ENCODE measurements at regions not wholly inside any gene's neighbourhood (a gene's known extent, or its start where the extent isn't known, plus 50 kb on each side); places are given as distances from the start of the nearest gene placed in this dataset.

DNA sequence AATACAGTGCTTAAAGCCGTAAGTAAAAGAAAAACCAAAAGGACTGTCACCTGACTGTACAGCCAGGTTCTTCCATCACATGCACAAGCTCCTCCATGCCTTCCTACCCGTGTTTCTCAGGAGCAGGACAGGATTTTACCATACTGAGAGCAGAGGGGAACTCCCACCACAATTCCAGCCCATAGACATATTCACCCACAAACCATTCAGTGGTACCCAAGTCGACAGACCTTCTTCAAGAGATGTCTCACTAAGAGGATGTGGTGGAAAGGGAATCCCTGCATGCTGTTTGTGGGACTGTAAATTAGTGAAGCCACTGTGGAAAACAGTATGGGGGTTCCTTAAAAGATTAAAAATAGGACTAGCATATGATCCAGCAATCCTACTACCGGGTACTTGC is 66.9 kb upstream of the DOCK9 start:
- Histone ChIP-seq H3K36me3 (no peaks in the 10 kb centered on the region), H3K27ac (no peak overlapping the region), H3K27me3 (no peaks in the 10 kb centered on the region), H3K4me3 (no peak overlapping the region), H3K4me1 (peaks cover 0 to 52% (median 15%) of the 10 kb centered on the region in 4 donors), H3K9me3 (no peaks in the 10 kb centered on the region)
- no peak for DNase-seq (ENCODE audit: low spot score in 2 of 2)
- 67 to 77% methylated on average over 4 of the region's 4 CpGs for WGBS, 2 donors
- TF ChIP-seq POLR2A (IDR thresholded peaks at IDR 0.05): no peak
- no peak for TF ChIP-seq EP300 (IDR thresholded peaks at IDR 0.05)
- TF ChIP-seq, protein P1, sequence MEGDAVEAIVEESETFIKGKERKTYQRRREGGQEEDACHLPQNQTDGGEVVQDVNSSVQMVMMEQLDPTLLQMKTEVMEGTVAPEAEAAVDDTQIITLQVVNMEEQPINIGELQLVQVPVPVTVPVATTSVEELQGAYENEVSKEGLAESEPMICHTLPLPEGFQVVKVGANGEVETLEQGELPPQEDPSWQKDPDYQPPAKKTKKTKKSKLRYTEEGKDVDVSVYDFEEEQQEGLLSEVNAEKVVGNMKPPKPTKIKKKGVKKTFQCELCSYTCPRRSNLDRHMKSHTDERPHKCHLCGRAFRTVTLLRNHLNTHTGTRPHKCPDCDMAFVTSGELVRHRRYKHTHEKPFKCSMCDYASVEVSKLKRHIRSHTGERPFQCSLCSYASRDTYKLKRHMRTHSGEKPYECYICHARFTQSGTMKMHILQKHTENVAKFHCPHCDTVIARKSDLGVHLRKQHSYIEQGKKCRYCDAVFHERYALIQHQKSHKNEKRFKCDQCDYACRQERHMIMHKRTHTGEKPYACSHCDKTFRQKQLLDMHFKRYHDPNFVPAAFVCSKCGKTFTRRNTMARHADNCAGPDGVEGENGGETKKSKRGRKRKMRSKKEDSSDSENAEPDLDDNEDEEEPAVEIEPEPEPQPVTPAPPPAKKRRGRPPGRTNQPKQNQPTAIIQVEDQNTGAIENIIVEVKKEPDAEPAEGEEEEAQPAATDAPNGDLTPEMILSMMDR (IDR thresholded peaks at IDR 0.05): no peak

DNA sequence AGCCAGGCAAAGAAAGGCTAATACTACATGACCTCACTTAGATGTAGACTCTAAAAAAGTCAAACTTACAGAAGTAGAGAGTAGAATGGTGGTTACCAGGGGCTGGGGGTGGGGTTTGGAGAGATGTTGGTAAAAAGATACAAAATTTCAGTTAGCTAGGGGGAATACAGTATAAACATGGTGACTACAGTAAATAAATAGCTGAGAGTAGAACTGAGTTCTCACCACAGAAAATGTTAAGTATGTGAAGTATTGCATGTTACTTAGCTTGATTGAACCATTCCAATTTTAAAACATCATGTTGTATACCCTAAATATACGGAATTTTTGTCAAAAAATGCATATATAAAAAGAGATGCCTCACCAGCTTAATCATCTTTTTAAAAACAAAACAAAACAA is 67.5 kb upstream of the DOCK9 start:
- 62 to 78% methylated on average over 1 of the region's 1 CpG for WGBS, 2 donors
- H3K4me1 ChIP-seq: peaks cover 0 to 46% (median 15%) of the 10 kb centered on the region in 4 donors
- H3K9me3 ChIP-seq: no peaks in the 10 kb centered on the region

DNA sequence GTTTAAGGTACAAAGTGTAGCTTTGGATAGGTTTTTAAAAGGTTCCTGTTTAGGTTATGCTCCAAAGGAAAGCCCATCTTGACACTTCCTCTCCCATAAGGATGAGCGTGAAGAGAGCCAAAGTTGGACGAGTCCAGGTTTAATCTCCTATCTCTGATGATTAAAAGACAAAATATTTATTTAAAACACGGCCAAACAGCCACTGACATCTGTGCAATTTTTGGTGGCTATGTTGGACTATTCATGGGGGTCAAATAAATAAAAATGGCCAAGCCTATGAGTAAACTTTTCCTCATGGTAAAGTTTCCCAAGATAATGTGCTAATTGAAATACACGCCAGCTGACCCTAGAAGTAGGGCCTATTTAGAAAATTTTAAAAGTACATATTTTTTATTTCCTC is 69.0 kb upstream of the DOCK9 start:
- no peaks in the 10 kb centered on the region for H3K36me3 ChIP-seq
- no peak for DNase-seq (ENCODE audit: low spot score in 2 of 2)
- H3K27me3 ChIP-seq: peaks cover 0 to 4% of the 10 kb centered on the region in 2 donors
- WGBS, 2 donors: 54 to 56% methylated on average over 4 of the region's 4 CpGs
- no peak overlapping the region for H3K4me3 ChIP-seq
- no peaks in the 10 kb centered on the region for H3K9me3 ChIP-seq
- peak overlapping the region in 2 of 4 donors; percentile 16 to 73 for H3K27ac ChIP-seq
- H3K4me1 ChIP-seq: peaks cover 0 to 32% (median 13%) of the 10 kb centered on the region in 4 donors
- no peak for TF ChIP-seq POLR2A (IDR thresholded peaks at IDR 0.05)
- TF ChIP-seq, protein P1 (IDR thresholded peaks at IDR 0.05): no peak

More for the DNA sequence above, 67.5 kb upstream of the DOCK9 start:
- Histone ChIP-seq H3K27me3 (no peaks in the 10 kb centered on the region), H3K36me3 (no peaks in the 10 kb centered on the region), H3K4me3 (no peak overlapping the region), H3K27ac (no peak overlapping the region)
- TF ChIP-seq EP300 (IDR thresholded peaks at IDR 0.05) (no peak), POLR2A (IDR thresholded peaks at IDR 0.05) (no peak)
- TF ChIP-seq, protein P1 (IDR thresholded peaks at IDR 0.05): no peak
- no peak for DNase-seq (ENCODE audit: low spot score in 2 of 2)

DNA sequence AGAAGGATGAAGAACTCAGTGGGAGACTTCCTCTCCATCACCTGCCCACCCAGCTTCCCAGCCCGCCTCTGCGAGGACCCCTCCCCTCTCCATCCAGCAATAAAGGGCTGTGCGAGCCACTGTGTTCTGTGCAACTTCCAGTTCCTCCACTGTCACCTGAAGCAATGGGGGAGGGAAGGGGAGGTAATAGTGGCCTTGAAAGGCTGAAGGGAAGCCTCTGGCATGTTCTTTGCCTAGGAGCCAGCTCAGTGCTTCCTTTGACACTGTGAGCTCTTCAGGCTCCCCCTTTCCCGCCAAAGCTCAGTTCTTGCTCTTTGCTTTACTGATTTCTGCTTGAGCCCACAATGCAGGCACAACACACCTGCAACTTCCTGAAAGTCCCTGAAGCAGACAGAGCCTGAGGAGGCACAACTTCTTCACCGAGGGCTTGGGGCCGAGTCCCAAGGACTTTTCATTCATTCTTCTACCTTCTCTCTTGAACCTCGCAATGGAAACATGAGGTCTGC is 73.2 kb upstream of the DOCK9 start:
- 87 to 95% methylated on average over 7 of the region's 7 CpGs for WGBS, 2 donors
- no peak overlapping the region for H3K4me3 ChIP-seq
- no peak overlapping the region for H3K27ac ChIP-seq
- no peaks in the 10 kb centered on the region for H3K9me3 ChIP-seq
- no peak for DNase-seq (ENCODE audit: low spot score in 2 of 2)
- no peak for TF ChIP-seq POLR2A (IDR thresholded peaks at IDR 0.05)
- TF ChIP-seq, protein P1 (IDR thresholded peaks at IDR 0.05): no peak
- no peak for TF ChIP-seq EP300 (IDR thresholded peaks at IDR 0.05)
- peaks cover 0 to 4% of the 10 kb centered on the region in 2 donors for H3K27me3 ChIP-seq
- peaks cover 0 to 24% (median 16%) of the 10 kb centered on the region in 4 donors for H3K4me1 ChIP-seq
- H3K36me3 ChIP-seq: no peaks in the 10 kb centered on the region

DNA sequence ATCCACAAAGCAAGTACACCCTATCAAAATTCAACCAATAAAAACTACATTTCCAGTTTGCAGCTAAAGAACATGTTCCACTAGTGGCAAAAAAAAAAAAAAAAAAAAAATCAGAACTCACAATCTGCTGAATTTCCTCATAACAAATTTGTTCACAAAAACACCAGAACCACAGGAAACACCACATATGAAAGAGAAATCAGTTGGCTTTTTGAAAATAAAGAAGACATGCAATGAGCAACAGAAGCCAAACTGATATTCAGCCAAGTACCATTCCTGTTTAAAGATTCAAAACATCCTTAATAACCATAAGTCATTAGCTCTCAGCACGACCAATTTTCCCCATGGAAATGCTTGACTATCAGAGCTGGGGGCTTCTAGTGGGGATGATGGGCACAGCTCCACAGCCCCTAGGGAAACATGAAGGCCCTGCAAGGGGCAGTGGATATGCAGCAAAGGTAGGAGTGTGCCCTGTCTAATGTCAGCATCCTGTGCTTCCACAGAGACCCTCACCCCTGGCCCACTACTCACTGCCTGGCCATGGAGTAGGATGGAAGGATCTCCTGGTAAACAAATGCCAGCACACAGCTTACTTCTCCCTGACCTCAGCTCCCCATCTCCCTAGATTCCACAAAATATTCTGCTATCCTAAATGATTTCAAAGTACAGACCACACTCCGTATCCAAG is 74.0 kb upstream of the DOCK9 start:
- Histone ChIP-seq H3K27me3 (peaks cover 0 to 4% of the 10 kb centered on the region in 2 donors), H3K36me3 (no peaks in the 10 kb centered on the region), H3K27ac (no peak overlapping the region), H3K9me3 (no peaks in the 10 kb centered on the region), H3K4me1 (peaks cover 0 to 22% (median 9%) of the 10 kb centered on the region in 4 donors), H3K4me3 (no peak overlapping the region)
- no peak for DNase-seq (ENCODE audit: low spot score in 2 of 2)
- WGBS, 2 donors: 58 to 63% methylated on average over 2 of the region's 2 CpGs
- TF ChIP-seq POLR2A (IDR thresholded peaks at IDR 0.05): no peak
- TF ChIP-seq EP300 (IDR thresholded peaks at IDR 0.05): no peak
- TF ChIP-seq, protein P1 (IDR thresholded peaks at IDR 0.05): no peak
